ENCODE measurements at regions not wholly inside any gene's neighbourhood (a gene's known extent, or its start where the extent isn't known, plus 50 kb on each side); places are given as distances from the start of the nearest gene placed in this dataset.

- Histone ChIP-seq H3K4me2 (ENCODE audit: low read length) (no peak overlapping the region), H3K36me3 (ENCODE audit: insufficient read depth, low read length) (no peaks in the 10 kb centered on the region), H2AFZ (ENCODE audit: low read depth, low read length) (no peak overlapping the region), H3K9me3 (ENCODE audit: insufficient read depth, low read depth, low read length) (peaks cover 6% of the 10 kb centered on the region), H3K79me2 (ENCODE audit: insufficient read depth, low read length) (no peaks in the 10 kb centered on the region), H3K4me1 (ENCODE audit: insufficient read depth, low read length) (no peaks in the 10 kb centered on the region), H4K20me1 (ENCODE audit: insufficient read depth, low read length) (no peaks in the 10 kb centered on the region), H3K9ac (ENCODE audit: low read length) (no peak overlapping the region), H3K4me3 (ENCODE audit: insufficient read depth, low read depth, low read length) (no peak overlapping the region), H3K27me3 (ENCODE audit: insufficient read depth, low read length) (no peaks in the 10 kb centered on the region), H3K27ac (ENCODE audit: low read depth, low read length) (no peak overlapping the region)
- H3K27ac Mint-ChIP-seq (ENCODE audit: unreplicated experiment): no peak overlapping the region
- peaks cover 10% of the 10 kb centered on the region for H3K9me3 Mint-ChIP-seq (ENCODE audit: unreplicated experiment)
- no peaks in the 10 kb centered on the region for H3K36me3 Mint-ChIP-seq (ENCODE audit: low read depth, unreplicated experiment)
- H3K4me1 Mint-ChIP-seq (ENCODE audit: low read depth, unreplicated experiment): no peaks in the 10 kb centered on the region
- peaks cover 2% of the 10 kb centered on the region for H3K27me3 Mint-ChIP-seq (ENCODE audit: low read depth, unreplicated experiment)
- TF ChIP-seq EZH2 (IDR thresholded peaks at IDR 0.05; ENCODE audit: insufficient read depth, low read length): no peak
- no peak for TF ChIP-seq CTCF (IDR thresholded peaks at IDR 0.05; ENCODE audit: insufficient read depth, low read depth, low read length)
- no peak overlapping the region for H3K4me3 Mint-ChIP-seq (ENCODE audit: unreplicated experiment)
- FAIRE-seq (no peak), DNase-seq (ENCODE audit: low read depth) (no peak)
These were observed 1713.9 kb downstream of the TP53TG3F start for GRCh38 chr16:35173295-35173694.

- H3K4me2 ChIP-seq (ENCODE audit: low read length): no peak overlapping the region
- Mint-ChIP-seq H3K27ac (ENCODE audit: unreplicated experiment) (no peak overlapping the region), H3K9me3 (ENCODE audit: unreplicated experiment) (peaks cover 10% of the 10 kb centered on the region), H3K27me3 (ENCODE audit: low read depth, unreplicated experiment) (peaks cover 2% of the 10 kb centered on the region), H3K36me3 (ENCODE audit: low read depth, unreplicated experiment) (no peaks in the 10 kb centered on the region), H3K4me1 (ENCODE audit: low read depth, unreplicated experiment) (no peaks in the 10 kb centered on the region), H3K4me3 (ENCODE audit: unreplicated experiment) (no peak overlapping the region)
- no peaks in the 10 kb centered on the region for H3K27me3 ChIP-seq (ENCODE audit: insufficient read depth, low read length)
- no peak overlapping the region for H2AFZ ChIP-seq (ENCODE audit: low read depth, low read length)
- H3K27ac ChIP-seq (ENCODE audit: low read depth, low read length): no peak overlapping the region
- H3K4me1 ChIP-seq (ENCODE audit: insufficient read depth, low read length): no peaks in the 10 kb centered on the region
- H3K9me3 ChIP-seq (ENCODE audit: insufficient read depth, low read depth, low read length): peaks cover 6% of the 10 kb centered on the region
- no peak for FAIRE-seq
- H3K36me3 ChIP-seq (ENCODE audit: insufficient read depth, low read length): no peaks in the 10 kb centered on the region
- no peak for DNase-seq (ENCODE audit: low read depth)
- H3K79me2 ChIP-seq (ENCODE audit: insufficient read depth, low read length): no peaks in the 10 kb centered on the region
- no peak overlapping the region for H3K4me3 ChIP-seq (ENCODE audit: insufficient read depth, low read depth, low read length)
- no peak overlapping the region for H3K9ac ChIP-seq (ENCODE audit: low read length)
- TF ChIP-seq EZH2 (IDR thresholded peaks at IDR 0.05; ENCODE audit: insufficient read depth, low read length) (no peak), CTCF (IDR thresholded peaks at IDR 0.05; ENCODE audit: insufficient read depth, low read depth, low read length) (no peak)
- no peaks in the 10 kb centered on the region for H4K20me1 ChIP-seq (ENCODE audit: insufficient read depth, low read length)
These were observed 1714.6 kb downstream of the TP53TG3F start for GRCh38 chr16:35174016-35174415.

- Histone ChIP-seq H3K36me3 (ENCODE audit: insufficient read depth, low read length) (no peaks in the 10 kb centered on the region), H3K4me2 (ENCODE audit: low read length) (no peak overlapping the region), H4K20me1 (ENCODE audit: insufficient read depth, low read length) (no peaks in the 10 kb centered on the region), H3K9ac (ENCODE audit: low read length) (no peak overlapping the region), H3K79me2 (ENCODE audit: insufficient read depth, low read length) (no peaks in the 10 kb centered on the region), H3K4me3 (ENCODE audit: insufficient read depth, low read depth, low read length) (no peak overlapping the region), H2AFZ (ENCODE audit: low read depth, low read length) (no peak overlapping the region), H3K4me1 (ENCODE audit: insufficient read depth, low read length) (no peaks in the 10 kb centered on the region), H3K27ac (ENCODE audit: low read depth, low read length) (no peak overlapping the region), H3K9me3 (ENCODE audit: insufficient read depth, low read depth, low read length) (peaks cover 6% of the 10 kb centered on the region), H3K27me3 (ENCODE audit: insufficient read depth, low read length) (no peaks in the 10 kb centered on the region)
- no peak for DNase-seq (ENCODE audit: low read depth)
- no peak for TF ChIP-seq EZH2 (IDR thresholded peaks at IDR 0.05; ENCODE audit: insufficient read depth, low read length)
- TF ChIP-seq CTCF (IDR thresholded peaks at IDR 0.05; ENCODE audit: insufficient read depth, low read depth, low read length): no peak
- no peak for FAIRE-seq
- Mint-ChIP-seq H3K27me3 (ENCODE audit: low read depth, unreplicated experiment) (peaks cover 2% of the 10 kb centered on the region), H3K36me3 (ENCODE audit: low read depth, unreplicated experiment) (no peaks in the 10 kb centered on the region), H3K4me1 (ENCODE audit: low read depth, unreplicated experiment) (no peaks in the 10 kb centered on the region), H3K4me3 (ENCODE audit: unreplicated experiment) (no peak overlapping the region), H3K9me3 (ENCODE audit: unreplicated experiment) (peaks cover 10% of the 10 kb centered on the region), H3K27ac (ENCODE audit: unreplicated experiment) (no peak overlapping the region)
These were observed 1717.0 kb downstream of the TP53TG3F start for GRCh38 chr16:35176449-35176848.

Data from astrocyte (in vitro differentiated cells and primary cell).